ENCODE measurements at regions not wholly inside any gene's neighbourhood (a gene's known extent, or its start where the extent isn't known, plus 50 kb on each side); places are given as distances from the start of the nearest gene placed in this dataset.

DNA sequence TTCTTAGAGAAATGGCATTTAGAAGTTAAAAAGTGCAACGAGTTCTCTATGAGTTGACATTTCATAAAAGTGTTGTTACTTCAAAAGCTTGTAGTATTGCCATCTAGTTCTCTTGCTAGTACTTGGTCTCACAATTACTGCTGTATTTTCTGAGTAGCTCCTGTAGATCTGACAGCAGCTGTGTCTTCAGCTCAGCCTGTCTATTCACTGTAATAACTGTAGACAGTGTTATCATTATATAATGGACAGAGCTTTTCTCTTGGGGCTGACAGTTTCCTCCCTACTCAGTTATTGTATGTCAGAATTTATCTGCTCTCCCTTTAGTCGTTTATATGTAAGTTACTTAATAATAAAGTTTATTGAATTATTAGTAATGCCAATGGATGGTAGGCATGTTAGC, 388.7 kb upstream of the VSTM2A start:
- TF ChIP-seq, protein P1, sequence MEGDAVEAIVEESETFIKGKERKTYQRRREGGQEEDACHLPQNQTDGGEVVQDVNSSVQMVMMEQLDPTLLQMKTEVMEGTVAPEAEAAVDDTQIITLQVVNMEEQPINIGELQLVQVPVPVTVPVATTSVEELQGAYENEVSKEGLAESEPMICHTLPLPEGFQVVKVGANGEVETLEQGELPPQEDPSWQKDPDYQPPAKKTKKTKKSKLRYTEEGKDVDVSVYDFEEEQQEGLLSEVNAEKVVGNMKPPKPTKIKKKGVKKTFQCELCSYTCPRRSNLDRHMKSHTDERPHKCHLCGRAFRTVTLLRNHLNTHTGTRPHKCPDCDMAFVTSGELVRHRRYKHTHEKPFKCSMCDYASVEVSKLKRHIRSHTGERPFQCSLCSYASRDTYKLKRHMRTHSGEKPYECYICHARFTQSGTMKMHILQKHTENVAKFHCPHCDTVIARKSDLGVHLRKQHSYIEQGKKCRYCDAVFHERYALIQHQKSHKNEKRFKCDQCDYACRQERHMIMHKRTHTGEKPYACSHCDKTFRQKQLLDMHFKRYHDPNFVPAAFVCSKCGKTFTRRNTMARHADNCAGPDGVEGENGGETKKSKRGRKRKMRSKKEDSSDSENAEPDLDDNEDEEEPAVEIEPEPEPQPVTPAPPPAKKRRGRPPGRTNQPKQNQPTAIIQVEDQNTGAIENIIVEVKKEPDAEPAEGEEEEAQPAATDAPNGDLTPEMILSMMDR (IDR thresholded peaks at IDR 0.05), result no peak
- TF ChIP-seq POLR2A (IDR thresholded peaks at IDR 0.05), result no peak

Measured in body of pancreas (tissue), 4 donors.